Lung (tissue), 11 donors: ENCODE measurements at regions not wholly inside any gene's neighbourhood (a gene's known extent, or its start where the extent isn't known, plus 50 kb on each side); places are given as distances from the start of the nearest gene placed in this dataset.
A peak's percentile ranks its signal among the peaks of the same experiment; 100 is the strongest.

Source experiments
- ATAC-seq: fragments of 200-7000 bp; cut with Tn5 transposase; one replicate; pipeline ENCODE4 v1.9.1; 2020; ENCODE audit warnings: moderate number of reproducible peaks; ENCODE audit not compliant: insufficient read depth, low FRiP score
- DNase-seq, 3 donors: peaks; one replicate each; pipeline ENCODE4 v3.0.0-alpha.2; 2013 to 2017
- H3K27ac ChIP-seq, 2 donors: one replicate each; pipeline ENCODE4 v1.5.1; 2013; ENCODE audit warnings: mild to moderate bottlenecking in 2 of 2, moderate library complexity in 2 of 2, control low read depth in 1 of 2, inconsistent platforms in 1 of 2, low read depth in 1 of 2, low read length in 1 of 2
- H3K27me3 ChIP-seq, 3 donors: one replicate each; pipeline ENCODE4 v1.5.1; 2013; ENCODE audit warnings: low read length in 2 of 3; ENCODE audit not compliant: control insufficient read depth in 3 of 3, insufficient read depth in 3 of 3
- H3K36me3 ChIP-seq, 4 donors: one replicate each; pipeline ENCODE4 v1.5.1; 2013; ENCODE audit warnings: low read length in 4 of 4, mild to moderate bottlenecking in 1 of 4, moderate library complexity in 1 of 4; ENCODE audit not compliant: control insufficient read depth in 4 of 4, insufficient read depth in 4 of 4
- H3K4me1 ChIP-seq, 5 donors: one replicate each; pipeline ENCODE4 v1.5.1; 2013; ENCODE audit warnings: low read length in 5 of 5, mild to moderate bottlenecking in 2 of 5, moderate library complexity in 1 of 5; ENCODE audit not compliant: control insufficient read depth in 5 of 5, insufficient read depth in 5 of 5
- H3K4me3 ChIP-seq: one replicate; pipeline ENCODE4 v1.5.1; 2013; ENCODE audit warnings: mild to moderate bottlenecking, control low read depth, moderate library complexity
- H3K9ac ChIP-seq, 2 donors: one replicate each; pipeline ENCODE4 v1.5.1; 2013; ENCODE audit warnings: low read length in 2 of 2, control low read depth in 1 of 2; ENCODE audit not compliant: insufficient read depth in 1 of 2
- H3K9me3 ChIP-seq, 4 donors: one replicate each; pipeline ENCODE4 v1.5.1; 2013; ENCODE audit warnings: low read length in 3 of 4, mild to moderate bottlenecking in 1 of 4, moderate library complexity in 1 of 4; ENCODE audit not compliant: control insufficient read depth in 4 of 4, insufficient read depth in 3 of 4
- WGBS, 2 donors: extraction: QIAGEN DNeasy Blood & Tissue Kit; methylation state at CpG; one replicate each; pipeline ENCODE4 v1.1.7; 2013; 5-methylcytosine and 5-hydroxymethylcytosine counted together
- TF ChIP-seq, protein P1 (sequence below): IDR thresholded peaks from 2 replicates; pipeline ENCODE4 v1.5.1; 2012; ENCODE audit warnings: mild to moderate bottlenecking; ENCODE audit errors: control extremely low read depth, extremely low read depth
- donor health status: control.
- donor health status: control.
- donor health status: Bipolar disorder and iron deficiency.
- donor health status: healthy.
- donor health status: DM: yes; HTN: yes; CAD: no.

DNA sequence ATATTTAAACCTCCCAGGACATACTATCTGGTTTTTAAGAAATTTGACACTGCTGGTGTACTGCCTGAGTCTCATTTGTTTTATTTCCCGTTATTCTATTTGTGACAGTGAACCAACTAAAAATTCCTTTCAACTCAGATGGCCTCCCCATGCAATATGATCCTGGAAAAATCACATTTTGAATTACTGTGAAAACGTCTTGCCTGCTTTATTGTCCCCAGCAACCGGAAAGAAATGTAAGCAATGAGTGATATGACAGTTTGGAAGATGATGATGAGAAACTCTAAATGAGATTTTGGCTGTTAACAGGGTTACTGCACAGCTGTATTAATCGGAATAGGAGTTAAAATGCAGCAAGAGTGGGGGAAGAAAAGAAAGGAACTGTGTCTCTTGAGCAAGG, 590.7 kb upstream of the CDH5 start:
- TF ChIP-seq, protein P1, sequence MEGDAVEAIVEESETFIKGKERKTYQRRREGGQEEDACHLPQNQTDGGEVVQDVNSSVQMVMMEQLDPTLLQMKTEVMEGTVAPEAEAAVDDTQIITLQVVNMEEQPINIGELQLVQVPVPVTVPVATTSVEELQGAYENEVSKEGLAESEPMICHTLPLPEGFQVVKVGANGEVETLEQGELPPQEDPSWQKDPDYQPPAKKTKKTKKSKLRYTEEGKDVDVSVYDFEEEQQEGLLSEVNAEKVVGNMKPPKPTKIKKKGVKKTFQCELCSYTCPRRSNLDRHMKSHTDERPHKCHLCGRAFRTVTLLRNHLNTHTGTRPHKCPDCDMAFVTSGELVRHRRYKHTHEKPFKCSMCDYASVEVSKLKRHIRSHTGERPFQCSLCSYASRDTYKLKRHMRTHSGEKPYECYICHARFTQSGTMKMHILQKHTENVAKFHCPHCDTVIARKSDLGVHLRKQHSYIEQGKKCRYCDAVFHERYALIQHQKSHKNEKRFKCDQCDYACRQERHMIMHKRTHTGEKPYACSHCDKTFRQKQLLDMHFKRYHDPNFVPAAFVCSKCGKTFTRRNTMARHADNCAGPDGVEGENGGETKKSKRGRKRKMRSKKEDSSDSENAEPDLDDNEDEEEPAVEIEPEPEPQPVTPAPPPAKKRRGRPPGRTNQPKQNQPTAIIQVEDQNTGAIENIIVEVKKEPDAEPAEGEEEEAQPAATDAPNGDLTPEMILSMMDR = no peak
- 63 to 78% methylated on average over 4 of the region's 4 CpGs for WGBS, 2 donors
- Histone ChIP-seq H3K27ac (no peak overlapping the region), H3K27me3 (no peaks in the 10 kb centered on the region), H3K9me3 (peaks cover 0 to 4% (median 1%) of the 10 kb centered on the region in 4 donors), H3K9ac (no peak overlapping the region), H3K36me3 (no peaks in the 10 kb centered on the region), H3K4me3 (no peak overlapping the region), H3K4me1 (peaks cover 0 to 5% (median 0%) of the 10 kb centered on the region in 5 donors)
- no peak for ATAC-seq
- DNase-seq = no peak

DNA sequence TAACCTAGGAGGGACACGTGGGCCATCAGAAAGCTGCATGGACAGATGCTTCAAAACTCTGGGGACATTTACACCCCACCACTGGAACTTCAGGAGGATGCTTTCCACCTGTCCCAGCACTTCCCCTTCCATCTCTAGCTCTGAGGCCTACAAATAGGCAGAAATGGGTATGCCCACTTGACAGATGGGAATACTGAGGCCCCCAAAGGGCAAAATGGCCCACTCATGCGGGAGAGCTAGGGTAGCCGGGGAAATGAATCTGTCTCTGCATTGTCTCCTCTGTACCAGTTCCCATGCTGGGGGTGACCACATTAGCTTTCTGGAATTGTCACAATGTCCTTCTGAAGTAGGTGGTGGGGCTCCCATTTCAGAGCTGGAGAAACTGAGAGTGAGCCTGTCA, 592.1 kb upstream of the CDH5 start:
- no peak overlapping the region for H3K4me3 ChIP-seq
- ATAC-seq = no peak
- peaks cover 0 to 5% (median 0%) of the 10 kb centered on the region in 5 donors for H3K4me1 ChIP-seq
- H3K27me3 ChIP-seq = no peaks in the 10 kb centered on the region
- no peak overlapping the region for H3K9ac ChIP-seq
- DNase-seq = no peak
- WGBS, 2 donors = 55 to 85% methylated on average over 3 of the region's 3 CpGs
- TF ChIP-seq, protein P1 = no peak
- no peak overlapping the region for H3K27ac ChIP-seq
- no peaks in the 10 kb centered on the region for H3K36me3 ChIP-seq
- H3K9me3 ChIP-seq = peaks cover 0 to 5% (median 2%) of the 10 kb centered on the region in 4 donors

DNA sequence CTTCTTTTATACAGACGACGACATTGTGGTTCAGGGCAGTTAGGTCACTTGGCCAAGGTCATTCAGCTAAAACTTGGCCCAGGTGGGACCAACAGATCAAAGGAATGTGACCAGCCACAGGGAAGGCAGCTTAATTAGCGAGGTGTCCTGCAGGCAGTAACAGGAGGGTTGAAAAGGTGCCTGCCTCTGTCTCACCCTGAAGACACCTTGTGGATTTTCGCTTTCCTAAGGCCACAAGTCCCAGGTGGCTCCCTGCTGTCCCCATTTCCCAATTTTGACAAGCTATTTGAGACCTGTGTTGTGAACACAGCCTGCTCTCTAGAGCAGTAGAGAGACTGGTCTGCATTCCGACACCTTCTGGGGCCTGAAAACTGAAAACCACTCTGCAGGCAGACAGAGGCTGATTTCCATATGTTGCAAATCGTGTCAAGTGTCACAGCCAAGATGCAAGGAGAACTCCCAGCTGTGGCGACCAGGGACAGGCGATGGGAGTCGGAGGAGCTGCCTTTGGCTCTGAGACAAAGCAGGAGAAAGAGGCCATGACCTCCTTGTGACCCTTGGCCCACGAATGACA, 593.1 kb upstream of the CDH5 start:
- TF ChIP-seq, protein P1 = no peak
- H3K9ac ChIP-seq = no peak overlapping the region
- H3K36me3 ChIP-seq = no peaks in the 10 kb centered on the region
- H3K27me3 ChIP-seq = no peaks in the 10 kb centered on the region
- H3K4me1 ChIP-seq = peaks cover 0 to 5% (median 0%) of the 10 kb centered on the region in 5 donors
- WGBS, 2 donors = 63 to 70% methylated on average over 10 of the region's 10 CpGs
- H3K4me3 ChIP-seq = no peak overlapping the region
- no peak overlapping the region for H3K27ac ChIP-seq
- no peak for ATAC-seq
- DNase-seq = peak; percentile 50 to 69 (median 55)
- H3K9me3 ChIP-seq = peaks cover 0 to 5% (median 2%) of the 10 kb centered on the region in 4 donors

DNA sequence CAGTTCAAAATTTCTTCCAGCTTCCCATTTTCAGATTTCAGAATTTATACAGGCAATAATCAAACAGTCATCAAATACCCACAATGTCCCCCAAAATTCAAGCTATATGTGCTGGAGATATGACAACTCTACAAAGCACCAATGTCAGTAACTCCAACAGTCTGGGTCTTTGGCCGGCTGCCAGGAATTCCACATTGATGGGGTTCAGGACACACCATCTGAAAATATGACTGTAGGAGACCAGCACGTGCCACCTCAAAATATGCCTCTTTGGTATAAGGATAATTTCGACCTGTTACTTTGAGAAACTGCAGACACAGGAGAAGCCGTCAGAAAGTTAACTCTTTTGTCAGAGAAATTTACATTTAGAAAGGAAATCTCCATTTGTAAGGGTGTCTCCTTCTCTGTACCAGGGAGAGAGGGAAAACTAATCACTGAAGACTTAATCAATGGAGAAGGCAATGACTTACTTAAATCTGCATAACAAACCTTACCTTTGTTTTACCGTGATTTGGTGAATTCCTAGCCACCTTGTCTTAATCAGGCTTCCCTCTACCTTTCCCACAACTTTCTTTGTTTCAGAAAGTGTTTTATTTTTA, 594.3 kb upstream of the CDH5 start:
- ATAC-seq (no peak), DNase-seq (no peak)
- 77% methylated on average over 5 of the region's 5 CpGs for WGBS, 2 donors
- TF ChIP-seq, protein P1 = no peak
- Histone ChIP-seq H3K9me3 (peaks cover 0 to 4% (median 2%) of the 10 kb centered on the region in 4 donors), H3K36me3 (no peaks in the 10 kb centered on the region), H3K9ac (no peak overlapping the region), H3K4me3 (no peak overlapping the region), H3K4me1 (peaks cover 0 to 5% (median 0%) of the 10 kb centered on the region in 5 donors), H3K27me3 (no peaks in the 10 kb centered on the region), H3K27ac (no peak overlapping the region)
